IMR-90 (cell line): ENCODE measurements at regions not wholly inside any gene's neighbourhood (a gene's known extent, or its start where the extent isn't known, plus 50 kb on each side); places are given as distances from the start of the nearest gene placed in this dataset.

Source experiments
- ATAC-seq: fragments of 200-7000 bp; cut with Tn5 transposase; 2 replicates; pipeline ENCODE4 v1.9.1; 2020; ENCODE audit warnings: low read depth, mild to moderate bottlenecking, moderate library complexity
- BruUV-seq: library from RNA; stranded (reverse); fragments of 400-500 nt; replicated peaks from 2 replicates; lab custom pipeline; 2021; lab: Mats Ljungman, UMichigan
- CTCF ChIA-PET: fragments of 300-600 bp; formaldehyde crosslinking; extraction: SDS; loops from one replicate; lab custom pipeline; 2021; ENCODE audit warnings: antibody characterized with exemption; lab: Yijun Ruan, JAX
- POLR2A ChIA-PET: fragments of 300-600 bp; sonication (Branson Sonifier 250); formaldehyde crosslinking; loops from one replicate; lab custom pipeline; 2022; ENCODE audit warnings: antibody characterized with exemption; ENCODE audit not compliant: unreplicated experiment; lab: Charles Lee
- DNase-seq: peaks from one replicate; pipeline ENCODE4 v3.0.0; 2013
- H2AFZ ChIP-seq: replicated peaks from 2 replicates; pipeline ENCODE3; 2013; ENCODE audit warnings: low read length, mild to moderate bottlenecking; ENCODE audit not compliant: poor library complexity
- H2AK5ac ChIP-seq: 2 replicates; pipeline ENCODE4 v1.6.1; 2013; ENCODE audit warnings: low read depth, low read length, inconsistent platforms
- H2AK9ac ChIP-seq: replicated peaks from 2 replicates; pipeline ENCODE3; 2013; ENCODE audit warnings: mild to moderate bottlenecking, low read depth, low read length, moderate library complexity; ENCODE audit not compliant: poor library complexity
- H2BK120ac ChIP-seq: 2 replicates; pipeline ENCODE4 v1.6.1; 2013; ENCODE audit warnings: low read depth, low read length, inconsistent platforms
- H2BK15ac ChIP-seq: 3 replicates; pipeline ENCODE4 v1.6.1; 2013; ENCODE audit warnings: low read depth, low read length, inconsistent platforms
- H2BK20ac ChIP-seq: 2 replicates; pipeline ENCODE4 v1.6.1; 2013; ENCODE audit warnings: low read depth, mild to moderate bottlenecking, inconsistent platforms, low read length, moderate library complexity
- H2BK5ac ChIP-seq: 2 replicates; pipeline ENCODE4 v1.6.1; 2013; ENCODE audit warnings: mild to moderate bottlenecking, low read depth, low read length, inconsistent platforms; ENCODE audit not compliant: poor library complexity, severe bottlenecking
- H3K14ac ChIP-seq: replicated peaks from 2 replicates; pipeline ENCODE4 v1.6.1; 2013; ENCODE audit warnings: low read depth, low read length, inconsistent platforms
- H3K18ac ChIP-seq: 2 replicates; pipeline ENCODE4 v1.6.1; 2013; ENCODE audit warnings: low read depth, low read length, control low read depth
- H3K23ac ChIP-seq: 2 replicates; pipeline ENCODE4 v1.6.1; 2013; ENCODE audit warnings: low read depth, low read length, inconsistent platforms
- H3K27ac ChIP-seq: 2 replicates; pipeline ENCODE4 v1.5.1; 2013; ENCODE audit warnings: mild to moderate bottlenecking, control low read depth, low read length; ENCODE audit not compliant: insufficient read depth
- H3K27me3 ChIP-seq: 2 replicates; pipeline ENCODE4 v1.6.1; 2013; ENCODE audit warnings: low read length; ENCODE audit not compliant: control insufficient read depth, insufficient read depth
- H3K36me3 ChIP-seq: 2 replicates; pipeline ENCODE4 v1.6.1; 2013; ENCODE audit warnings: low read length, mixed read lengths; ENCODE audit not compliant: control insufficient read depth, insufficient read depth
- H3K4ac ChIP-seq: 2 replicates; pipeline ENCODE4 v1.6.1; 2013; ENCODE audit warnings: low read depth, low read length, inconsistent platforms
- H3K4me1 ChIP-seq: 2 replicates; pipeline ENCODE4 v1.6.1; 2013; ENCODE audit warnings: low read length, mixed read lengths; ENCODE audit not compliant: control insufficient read depth, insufficient read depth
- H3K4me2 ChIP-seq: 2 replicates; pipeline ENCODE4 v1.6.1; 2013; ENCODE audit warnings: low read depth, mild to moderate bottlenecking, control low read depth, low read length, moderate library complexity
- H3K4me3 ChIP-seq: 2 replicates; pipeline ENCODE4 v1.5.1; 2013; ENCODE audit warnings: low read depth, mild to moderate bottlenecking, control low read depth, low read length, moderate library complexity; ENCODE audit not compliant: insufficient read depth
- H3K56ac ChIP-seq: 2 replicates; pipeline ENCODE4 v1.6.1; 2013; ENCODE audit warnings: low read length, inconsistent platforms; ENCODE audit not compliant: insufficient read depth; ENCODE audit errors: extremely low read depth
- H3K79me1 ChIP-seq, 2 experiments: 2 replicates each; pipeline ENCODE4 v1.6.1; 2013; ENCODE audit warnings: low read length in 2 of 2, inconsistent platforms in 1 of 2, low read depth in 1 of 2
- H3K9ac ChIP-seq: 2 replicates; pipeline ENCODE4 v1.6.1; 2013; ENCODE audit warnings: low read depth, low read length, control low read depth
- H3K9me1 ChIP-seq: 2 replicates; pipeline ENCODE4 v1.6.1; 2013; ENCODE audit warnings: low read length, inconsistent platforms; ENCODE audit not compliant: insufficient read depth
- H3K9me3 ChIP-seq: 2 replicates; pipeline ENCODE4 v1.6.1; 2013; ENCODE audit warnings: low read length; ENCODE audit not compliant: control insufficient read depth, insufficient read depth
- H4K20me1 ChIP-seq: 2 replicates; pipeline ENCODE4 v1.6.1; 2013; ENCODE audit warnings: low read length, inconsistent platforms; ENCODE audit not compliant: insufficient read depth
- H4K5ac ChIP-seq: 2 replicates; pipeline ENCODE4 v1.6.1; 2013; ENCODE audit warnings: mild to moderate bottlenecking, low read depth, low read length, control low read depth
- H4K8ac ChIP-seq, 2 experiments: 2 replicates each; pipeline ENCODE4 v1.6.1; 2013; ENCODE audit warnings: low read depth in 2 of 2, low read length in 2 of 2, control low read depth in 1 of 2, inconsistent platforms in 1 of 2
- H4K91ac ChIP-seq: 2 replicates; pipeline ENCODE4 v1.6.1; 2013; ENCODE audit warnings: low read depth, low read length, inconsistent platforms; ENCODE audit not compliant: insufficient read depth
- MAFK ChIP-seq: IDR thresholded peaks from 2 replicates; pipeline ENCODE4 v1.6.1; 2012; ENCODE audit warnings: low read depth, low read length, improper control_type of control experiment
- SMC3 ChIP-seq: fragments of 150-350 bp; IDR thresholded peaks from 2 replicates; pipeline ENCODE4 v1.6.1; 2016; ENCODE audit warnings: low read depth, mild to moderate bottlenecking, antibody characterized with exemption, low read length, moderate library complexity
- WGBS, 2 experiments: methylation state at CpG; one replicate each; pipeline versions ENCODE4 v1.1.5 to v1.1.7; 2013; ENCODE audit warnings: missing lambda C conversion rate in 2 of 2; ENCODE audit not compliant: insufficient read length in 1 of 2; ENCODE audit errors: extremely low coverage in 2 of 2; 5-methylcytosine and 5-hydroxymethylcytosine counted together
- dilution Hi-C: fragments of 300-500 bp; cut with HindIII; formaldehyde crosslinking; loops from one replicate; pipeline ENCODE4 v1.14.3; 2018; ENCODE audit warnings: low sequenced_read_pairs; ENCODE audit not compliant: unreplicated experiment
- in situ Hi-C: fragments of 300-500 bp; cut with MboI; formaldehyde crosslinking; loops from 3 replicates; pipeline ENCODE4 v1.14.3; 2019; ENCODE audit warnings: low sequenced_read_pairs, inconsistent platforms, mixed read lengths
- intact Hi-C: fragments of 100-400 bp; cut with micrococcal nuclease; formaldehyde crosslinking; loops from 2 replicates; pipeline ENCODE4 v1.10.0; 2022

- CTCF ChIA-PET, result no interaction called here
- H2BK15ac ChIP-seq, result peak overlapping the region; percentile 85; the same call in 1 of the 3 replicates
- no peak overlapping the region for H3K56ac ChIP-seq
- in situ Hi-C loops (no loop called here), intact Hi-C loops (no loop called here), dilution Hi-C loops (no loop called here)
- H3K14ac ChIP-seq, result peak overlapping the region; percentile 48; the same call in 1 of the 2 replicates
- BruUV-seq, result no TSS peak
- no peak overlapping the region for H4K5ac ChIP-seq
- no peak overlapping the region for H3K9ac ChIP-seq
- peaks cover 11% of the 10 kb centered on the region for H3K4me1 ChIP-seq
- H2AK9ac ChIP-seq, result no peak overlapping the region
- H3K4me2 ChIP-seq, result no peak overlapping the region
- H3K9me1 ChIP-seq, result peaks cover 2% of the 10 kb centered on the region; the same call in 1 of the 2 replicates
- H3K4ac ChIP-seq, result peak overlapping the region; percentile 65
- H3K4me3 ChIP-seq, result no peak overlapping the region
- POLR2A ChIA-PET, result no interaction called here
- H3K9me3 ChIP-seq, result no peaks in the 10 kb centered on the region
- H2BK5ac ChIP-seq, result no peak overlapping the region
- no peaks in the 10 kb centered on the region for H3K36me3 ChIP-seq
- no peak overlapping the region for H3K23ac ChIP-seq
- peak overlapping the region; percentile 1; the same call in 1 of the 2 replicates for H3K18ac ChIP-seq
- no peak overlapping the region for H4K91ac ChIP-seq
- WGBS, 2 experiments, result 100% methylated on average over 1 of the region's 12 CpGs; no CpG with 5 or more reads in 1 of the 2 experiments
- no peak overlapping the region for H3K27ac ChIP-seq
- H4K8ac ChIP-seq, result no peak overlapping the region; a peak in 1 of 4 replicates
- H2BK20ac ChIP-seq, result peak overlapping the region; percentile 71; the same call in 1 of the 2 replicates
- ATAC-seq, result no peak
- peak overlapping the region; percentile 56 for H2AFZ ChIP-seq
- TF ChIP-seq SMC3, result no peak
- TF ChIP-seq MAFK, result no peak
- no peaks in the 10 kb centered on the region for H3K79me1 ChIP-seq
- peak overlapping the region; percentile 77 for H2AK5ac ChIP-seq
- H2BK120ac ChIP-seq, result peak overlapping the region; percentile 63; the same call in 1 of the 2 replicates
- no peaks in the 10 kb centered on the region for H3K27me3 ChIP-seq
- no peaks in the 10 kb centered on the region for H4K20me1 ChIP-seq
- DNase-seq, result no peak
Measured at GRCh38 chr12:92539976-92540781, 162.6 kb upstream of the PLEKHG7 start.
